ENCODE measurements at regions not wholly inside any gene's neighbourhood (a gene's known extent, or its start where the extent isn't known, plus 50 kb on each side); places are given as distances from the start of the nearest gene placed in this dataset.
A peak's percentile ranks its signal among the peaks of the same experiment; 100 is the strongest.

GRCh38 chr12:114767906-114768722 is 84.1 kb upstream of the TBX3 start:
- H3K23me2 ChIP-seq (ENCODE audit: low read depth, low read length), result no peaks in the 10 kb centered on the region
- no peak overlapping the region for H4K8ac ChIP-seq (ENCODE audit: extremely low read depth, insufficient read depth, low read length)
- H3K18ac ChIP-seq (ENCODE audit: extremely low read depth, low read length), result no peak overlapping the region
- no peaks in the 10 kb centered on the region for H3K4me1 ChIP-seq (replicated peaks in 1 of 4; ENCODE audit: control insufficient read depth in 3 of 4, insufficient read depth in 4 of 4, low read length in 3 of 4)
- no peak overlapping the region for H3K27ac ChIP-seq (ENCODE audit: low read depth, low read length)
- no peak overlapping the region for H2BK120ac ChIP-seq (replicated peaks; ENCODE audit: low read depth, low read length)
- H3K9ac ChIP-seq (replicated peaks in 1 of 4; ENCODE audit: extremely low read depth in 1 of 4, low read depth in 3 of 4, low read length in 3 of 4), result no peak overlapping the region
- no peak overlapping the region for H3K14ac ChIP-seq (ENCODE audit: insufficient read length)
- no peaks in the 10 kb centered on the region for H3K9me3 ChIP-seq (ENCODE audit: insufficient read depth in 2 of 2, low read depth in 1 of 2, low read length in 1 of 2)
- no peak overlapping the region for H3K56ac ChIP-seq (replicated peaks; ENCODE audit: insufficient read length, low read depth, low read length)
- CTCF ChIA-PET (ENCODE audit: partially characterized antibody), result no interaction called here
- no peak overlapping the region for H3K4me2 ChIP-seq (ENCODE audit: insufficient read depth in 1 of 2, low read depth in 2 of 2, low read length in 2 of 2)
- WGBS, 2 experiments (ENCODE audit: extremely low coverage in 1 of 2, insufficient coverage in 1 of 2, insufficient read length in 1 of 2, insufficient replicate concordance in 2 of 2, low coverage in 1 of 2, low lambda C conversion rate in 2 of 2, missing lambda C conversion rate in 1 of 2), result 83% methylated on average over 13 of the region's 14 CpGs; no CpG with 5 or more reads in 1 of the 2 experiments
- H3K4me3 ChIP-seq (ENCODE audit: extremely low read depth in 1 of 4, insufficient read depth in 2 of 4, low read depth in 3 of 4, low read length in 4 of 4), result no peak overlapping the region
- POLR2A ChIA-PET (ENCODE audit: partially characterized antibody), result no interaction called here
- no peaks in the 10 kb centered on the region for H3K27me3 ChIP-seq (replicated peaks in 1 of 4; ENCODE audit: control insufficient read depth in 3 of 4, extremely low read depth in 1 of 4, insufficient read depth in 3 of 4, low read length in 3 of 4)
- DNase-seq (ENCODE audit: low read depth in 1 of 2, low spot score in 2 of 2), result no peak
- H4K5ac ChIP-seq (ENCODE audit: insufficient read length, low read depth, low read length), result no peak overlapping the region
- no peaks in the 10 kb centered on the region for H3K36me3 ChIP-seq (ENCODE audit: control insufficient read depth in 2 of 4, insufficient read depth in 4 of 4, low read length in 3 of 4)
- H4K20me1 ChIP-seq (replicated peaks in 1 of 2; ENCODE audit: control insufficient read depth in 1 of 2, insufficient read depth in 2 of 2, low read length in 2 of 2), result no peaks in the 10 kb centered on the region
- H3K4ac ChIP-seq (replicated peaks; ENCODE audit: insufficient read length, low read depth, low read length), result no peak overlapping the region
- no peak overlapping the region for H2BK15ac ChIP-seq (ENCODE audit: low read length)
- H3K79me1 ChIP-seq (ENCODE audit: low read depth, low read length), result no peaks in the 10 kb centered on the region
- H3K79me2 ChIP-seq (ENCODE audit: control insufficient read depth in 1 of 2, insufficient read depth in 2 of 2, low read length in 2 of 2), result no peaks in the 10 kb centered on the region
- H4K91ac ChIP-seq (replicated peaks; ENCODE audit: insufficient read length, low read length), result no peak overlapping the region
- no peak for FAIRE-seq
- TF ChIP-seq ZNF274 (IDR thresholded peaks at IDR 0.05; ENCODE audit: borderline replicate concordance, extremely low read depth, low read length) (no peak), CREB1 (IDR thresholded peaks at IDR 0.05) (peak; percentile 60)
- H2BK12ac ChIP-seq (ENCODE audit: low read depth, low read length), result no peak overlapping the region
- no peak overlapping the region for H2AK5ac ChIP-seq (ENCODE audit: low read depth, low read length)
- H2BK20ac ChIP-seq (ENCODE audit: low read length), result no peak overlapping the region
- no peak overlapping the region for H2AFZ ChIP-seq (ENCODE audit: low read length)
- no peak overlapping the region for H3K23ac ChIP-seq (ENCODE audit: insufficient read length)
- H2BK5ac ChIP-seq (ENCODE audit: low read depth, low read length), result no peak overlapping the region

Data from H1 (cell line).